GM19328 (cell line): ENCODE measurements at regions not wholly inside any gene's neighbourhood (a gene's known extent, or its start where the extent isn't known, plus 50 kb on each side); places are given as distances from the start of the nearest gene placed in this dataset.

Source experiments
- ATAC-seq: cut with Tn5 transposase; IDR thresholded peaks from one replicate; pipeline ENCODE4 v1.9.1; 2021; ENCODE audit warnings: mild to moderate bottlenecking, moderate library complexity; ENCODE audit not compliant: unreplicated experiment

DNA sequence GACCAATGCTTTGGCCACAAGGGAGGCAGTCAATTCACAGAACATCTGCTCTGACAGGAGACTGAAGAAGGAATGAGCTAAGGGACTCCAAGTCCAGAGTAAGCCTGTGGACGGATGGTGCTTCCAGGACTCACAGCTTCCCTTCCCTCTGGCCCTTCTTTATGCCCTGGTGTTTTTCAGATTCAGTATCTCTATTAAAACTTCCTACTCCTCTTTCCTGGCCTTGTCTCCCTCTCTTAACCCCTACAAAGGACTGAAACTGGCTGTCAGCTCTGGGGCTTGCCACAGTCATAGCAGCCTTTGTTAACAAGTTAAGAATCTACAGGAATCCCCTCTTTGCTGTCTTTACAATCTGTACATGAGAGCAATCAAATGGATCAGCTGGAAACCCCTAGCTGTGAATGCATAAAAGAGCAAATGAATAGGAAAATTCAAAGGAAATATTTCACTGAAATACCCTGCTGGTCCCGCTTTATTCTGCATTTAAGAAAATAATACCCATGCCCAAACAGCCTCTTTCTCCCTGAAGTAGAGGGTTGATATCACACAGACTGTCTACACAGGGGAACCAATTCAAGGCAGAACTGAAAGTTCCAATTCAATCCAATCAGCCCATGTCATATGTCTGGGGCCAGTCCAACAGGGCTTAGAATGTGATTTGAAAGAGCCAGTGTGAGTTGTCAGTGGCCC, 192.3 kb downstream of the MZT1 start:
- no peak for ATAC-seq

DNA sequence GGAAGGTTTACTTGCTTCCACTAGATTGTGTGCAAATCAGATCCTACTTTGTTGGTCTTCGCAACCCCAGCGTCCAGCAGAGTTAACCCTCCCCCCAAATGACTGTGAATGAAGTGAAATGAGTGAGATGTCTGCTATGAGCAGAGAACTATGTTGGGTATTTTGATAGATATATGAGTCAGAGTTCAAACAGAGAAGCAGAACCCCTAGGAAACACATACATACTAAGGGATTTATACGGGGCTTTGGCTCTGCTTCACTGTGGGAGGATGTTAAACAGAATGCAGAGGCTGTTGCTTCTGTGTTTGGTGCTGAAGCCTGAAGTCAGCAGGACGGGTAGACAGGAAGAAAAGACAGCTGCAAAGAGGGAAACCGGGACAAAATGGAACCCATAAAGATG, 197.0 kb downstream of the MZT1 start:
- ATAC-seq: no peak

DNA sequence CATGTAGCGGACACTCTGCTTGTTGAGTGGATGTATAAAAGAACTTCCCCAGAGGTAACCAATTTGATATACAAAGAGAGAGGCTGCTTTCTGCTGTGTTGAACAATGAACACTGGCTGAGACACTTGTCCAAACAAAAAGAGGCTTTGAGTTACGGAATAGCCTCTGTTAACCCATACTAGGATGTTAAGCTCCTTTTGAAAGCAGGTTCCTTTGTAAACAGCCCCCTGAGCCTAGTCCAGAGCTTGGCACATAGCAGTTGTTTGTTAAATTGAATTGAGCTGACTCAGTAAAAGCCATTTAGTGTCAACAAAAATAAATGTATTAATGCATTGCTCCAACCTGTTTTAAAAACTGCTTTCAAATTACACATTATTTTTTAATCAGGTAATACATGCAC, 200.1 kb downstream of the MZT1 start:
- no peak for ATAC-seq

DNA sequence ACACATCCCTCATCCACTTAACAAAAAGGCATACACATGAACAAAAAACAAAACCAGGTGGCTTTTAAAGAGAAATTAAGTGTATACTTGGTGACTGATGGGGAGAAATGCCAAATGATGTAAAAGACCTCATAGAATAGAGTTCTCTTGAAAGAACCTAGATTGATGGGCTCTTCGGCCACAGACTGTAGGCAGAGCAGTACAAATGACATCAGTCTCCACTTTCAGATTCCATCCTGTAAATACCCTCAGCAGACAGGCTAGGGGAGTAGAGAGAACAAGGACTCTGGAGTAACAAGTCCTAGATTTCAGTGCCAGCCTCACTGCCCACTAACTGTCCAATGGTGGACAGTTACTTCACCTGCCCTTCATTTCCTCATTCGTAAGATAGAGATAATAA, 203.8 kb downstream of the MZT1 start:
- ATAC-seq: no peak

DNA sequence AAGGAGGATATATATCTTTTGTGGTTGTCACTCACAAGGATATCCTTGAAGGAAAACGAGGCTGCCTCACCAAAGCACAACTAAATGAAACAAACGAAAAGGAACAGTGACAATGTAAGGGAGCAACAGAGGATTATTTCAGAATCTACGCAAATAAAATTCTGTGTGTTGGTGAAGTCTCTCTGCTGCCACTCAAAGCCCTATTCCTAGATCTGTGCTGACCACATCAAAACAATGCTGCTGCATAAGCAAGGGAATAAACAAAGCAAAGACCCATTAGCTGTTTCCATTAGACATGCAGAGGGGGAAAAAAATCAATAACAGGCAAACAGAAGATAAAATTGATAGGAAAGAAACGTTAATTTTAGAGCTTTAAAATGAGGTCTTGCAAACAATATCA, 204.4 kb downstream of the MZT1 start:
- no peak for ATAC-seq

DNA sequence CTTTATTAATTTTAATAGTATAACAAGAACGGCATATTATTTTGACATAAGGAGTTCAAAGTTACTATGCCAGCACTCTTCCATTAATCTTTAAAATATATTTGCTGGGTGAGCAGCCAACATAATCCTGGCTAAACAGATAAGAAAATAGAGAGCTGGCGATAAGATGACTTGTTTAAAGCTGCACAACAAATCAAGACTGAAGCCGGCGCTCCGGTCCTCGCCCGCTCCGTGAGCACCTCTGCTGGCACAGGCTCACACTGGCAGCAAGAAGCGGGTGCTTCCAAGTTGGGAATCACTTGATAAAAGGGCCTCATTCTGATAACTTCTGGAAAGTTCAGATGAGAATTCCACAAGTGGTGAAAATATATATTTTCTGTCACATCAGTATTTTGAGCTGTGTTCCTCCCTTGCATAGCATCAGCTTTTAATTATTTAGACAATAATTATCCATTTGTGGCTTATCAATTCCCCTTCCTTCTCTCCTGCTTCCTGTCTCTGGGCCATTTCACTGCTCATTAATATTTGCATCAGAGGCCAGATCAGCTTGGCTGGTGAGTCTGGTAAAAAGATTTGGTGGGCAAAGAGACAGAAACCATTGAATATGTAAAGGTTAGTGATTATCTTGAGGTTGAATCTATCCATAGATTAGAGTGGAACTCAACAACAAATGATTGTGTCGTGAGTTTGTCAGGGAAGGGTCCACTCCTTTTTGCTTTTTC, 205.3 kb downstream of the MZT1 start:
- ATAC-seq: no peak

DNA sequence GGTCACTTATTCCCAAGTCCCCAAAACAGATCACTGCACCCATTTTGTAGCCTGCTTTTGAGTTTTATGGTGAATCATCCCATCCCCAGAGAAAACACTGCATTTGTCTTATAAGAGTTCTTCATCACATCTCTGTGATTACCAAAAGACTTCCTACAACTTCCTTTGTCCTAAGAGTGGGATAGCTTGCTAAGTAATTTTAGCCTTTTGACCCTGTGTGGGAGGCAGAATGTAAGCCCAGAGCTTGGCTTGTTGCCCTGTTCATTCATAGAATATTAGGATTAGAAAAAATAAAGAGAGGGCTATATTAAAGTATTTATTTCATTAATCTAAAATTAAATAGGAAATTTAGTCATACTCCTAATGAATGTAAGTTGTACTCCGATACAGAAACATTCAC, 213.3 kb downstream of the MZT1 start:
- ATAC-seq: no peak

DNA sequence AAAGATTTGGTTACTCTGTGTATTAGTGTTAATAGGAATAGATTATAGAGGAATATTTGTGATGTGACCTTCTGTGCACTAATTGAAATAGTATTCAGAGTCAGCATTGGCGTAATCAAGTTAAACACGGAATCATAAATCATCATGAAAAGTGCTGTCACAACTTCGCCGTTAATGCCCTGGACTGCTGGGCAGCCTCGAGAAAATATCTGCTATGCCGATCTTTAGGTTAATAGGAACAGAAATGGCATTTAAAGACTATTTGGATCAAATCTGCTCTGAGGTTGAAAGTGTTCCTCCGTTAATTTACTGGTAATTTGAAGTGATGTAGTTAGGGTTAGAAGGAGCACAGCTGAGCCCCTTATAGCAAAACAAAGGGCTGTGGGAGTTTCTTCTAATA, 219.0 kb downstream of the MZT1 start:
- ATAC-seq: no peak

DNA sequence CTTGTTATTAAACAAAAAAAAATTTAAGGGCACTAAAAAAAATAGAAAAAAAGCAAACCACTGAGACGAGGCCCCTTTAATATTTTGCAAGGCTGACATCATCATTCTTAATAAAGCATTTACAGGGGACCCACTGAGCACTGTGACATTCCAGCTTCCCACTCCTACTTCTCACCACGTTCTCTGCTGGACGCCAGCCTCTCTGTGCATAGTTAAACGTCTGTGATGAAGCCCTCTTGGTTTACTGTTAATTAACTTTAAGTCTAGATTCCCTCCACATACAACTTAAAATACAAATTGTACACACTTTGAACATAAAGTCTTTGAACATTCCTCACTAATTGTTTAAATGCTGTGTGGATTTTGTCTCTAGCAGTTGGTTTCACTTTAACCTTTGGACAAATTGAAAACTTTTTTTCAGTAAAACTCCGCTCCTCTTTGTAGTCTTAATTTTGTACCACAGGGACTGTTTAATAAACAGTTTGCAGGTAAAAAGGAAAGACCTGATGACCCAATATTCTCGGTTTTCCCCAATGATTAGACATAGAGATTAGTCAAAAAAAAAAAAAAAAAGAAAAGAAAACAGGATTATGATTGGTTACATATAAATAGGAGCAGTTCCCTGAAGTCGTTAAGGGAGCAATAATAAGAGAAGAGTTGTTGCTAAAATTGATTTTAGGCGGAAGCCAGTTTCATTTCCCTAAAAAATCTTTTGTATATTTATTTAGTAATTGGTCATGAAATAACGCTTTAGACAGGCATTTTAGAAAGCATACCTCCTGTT, 219.8 kb downstream of the MZT1 start:
- ATAC-seq: no peak

DNA sequence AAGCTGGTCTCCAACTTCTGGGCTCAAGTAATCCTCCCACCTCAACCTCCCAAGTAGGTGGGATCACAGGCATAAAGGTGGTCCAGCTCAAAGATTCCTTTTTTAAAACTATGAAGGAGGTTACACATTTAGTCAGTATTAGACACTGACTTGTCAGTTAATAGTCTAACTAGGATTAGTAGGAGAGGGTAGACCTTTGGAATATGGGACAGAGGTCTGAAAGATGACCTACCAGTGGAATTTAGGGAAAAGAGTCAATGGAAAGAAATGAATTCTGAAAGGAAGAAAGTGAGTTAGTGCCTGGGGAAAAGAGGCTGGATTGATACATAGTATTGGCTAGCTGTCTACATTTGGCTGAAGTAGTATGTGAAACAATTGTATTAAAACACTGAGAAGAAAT, 220.7 kb downstream of the MZT1 start:
- ATAC-seq: no peak

DNA sequence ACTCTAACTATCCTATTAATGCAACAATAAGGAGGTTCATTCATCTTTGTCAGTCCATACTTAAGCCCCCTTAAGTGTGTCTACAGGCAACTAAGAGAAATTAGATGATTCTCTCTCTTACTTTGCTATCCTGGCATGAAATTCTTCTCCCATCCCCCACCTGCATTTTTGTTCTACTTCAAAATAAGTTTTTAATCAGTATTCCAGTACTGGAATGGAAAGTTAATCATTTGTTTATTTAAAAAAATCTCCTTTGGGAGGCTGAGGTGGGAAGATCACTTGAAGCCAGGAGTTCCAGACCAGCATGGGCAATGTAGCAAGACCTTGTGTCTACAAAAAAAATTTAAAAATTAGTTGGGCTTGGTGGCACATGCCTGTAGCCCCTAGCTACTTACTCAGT, 222.1 kb downstream of the MZT1 start:
- no peak for ATAC-seq

DNA sequence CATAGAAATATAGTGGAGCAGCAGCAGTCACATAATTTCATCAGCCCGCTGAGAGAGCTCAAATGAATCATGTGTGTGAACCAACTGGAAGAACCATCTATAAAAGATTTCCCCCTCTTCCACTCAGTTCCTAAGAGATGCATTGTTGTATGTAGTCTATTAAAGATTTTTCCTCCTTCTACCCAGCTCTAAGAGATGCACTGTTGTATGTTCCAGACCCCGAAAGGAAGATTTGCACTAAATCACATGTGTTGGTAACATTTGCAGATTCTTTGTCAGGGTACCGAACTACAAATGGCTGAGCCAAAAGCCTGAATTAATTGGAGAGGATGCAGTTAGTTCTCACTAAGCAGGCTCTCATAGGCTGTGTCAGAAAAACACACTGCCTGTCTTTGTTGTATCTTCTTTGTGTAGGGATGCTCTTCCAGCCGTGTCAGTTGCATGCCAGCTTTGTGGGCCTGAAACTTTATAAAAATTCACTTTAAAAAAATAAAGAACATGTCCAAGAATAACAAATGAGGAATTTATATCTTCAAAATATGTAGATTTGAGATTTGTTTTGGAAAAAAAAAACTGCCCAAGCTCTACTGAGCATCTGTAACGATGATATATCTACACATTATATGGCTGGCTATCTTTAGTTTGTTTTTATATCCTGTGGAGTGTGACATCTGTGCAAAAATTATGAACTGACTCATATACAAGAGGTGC, 223.1 kb downstream of the MZT1 start:
- ATAC-seq: no peak

DNA sequence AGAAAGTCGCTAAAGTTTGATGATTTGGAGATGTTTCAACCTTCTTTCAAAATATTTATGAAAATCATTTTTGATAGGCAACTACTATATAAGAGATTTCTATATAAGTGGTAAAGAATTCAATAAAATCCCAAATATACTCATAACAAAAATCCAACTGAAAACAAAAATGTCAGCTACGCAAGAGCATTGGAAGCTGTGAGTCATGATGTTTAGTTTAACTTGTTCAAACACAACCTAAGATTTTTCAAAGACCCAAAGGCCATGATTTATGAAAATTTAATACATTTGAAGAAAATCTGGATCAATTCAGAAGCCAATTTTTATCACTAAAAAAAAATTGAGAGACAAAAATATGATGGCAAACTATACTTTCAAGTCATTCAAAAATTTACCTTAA, 226.6 kb downstream of the MZT1 start:
- no peak for ATAC-seq

DNA sequence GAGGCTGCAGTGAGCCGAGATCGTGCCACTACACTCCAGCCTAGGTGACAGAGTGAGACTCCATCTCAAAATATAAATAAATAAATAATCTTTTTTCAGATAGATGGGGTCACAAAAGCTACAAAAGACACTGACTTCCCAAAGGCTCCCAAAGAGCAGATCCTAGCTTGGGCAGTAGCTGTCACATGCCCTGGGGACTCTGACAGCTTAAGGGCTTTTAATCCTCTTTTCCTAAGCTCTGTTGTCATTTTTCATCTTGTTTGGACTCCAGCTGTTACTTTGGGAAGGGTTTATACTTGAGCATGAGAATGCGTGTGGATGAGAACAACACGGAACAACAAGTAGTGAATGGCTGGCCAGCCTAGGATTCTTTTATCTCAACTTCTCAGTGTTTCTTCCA, 231.7 kb downstream of the MZT1 start:
- ATAC-seq: no peak

DNA sequence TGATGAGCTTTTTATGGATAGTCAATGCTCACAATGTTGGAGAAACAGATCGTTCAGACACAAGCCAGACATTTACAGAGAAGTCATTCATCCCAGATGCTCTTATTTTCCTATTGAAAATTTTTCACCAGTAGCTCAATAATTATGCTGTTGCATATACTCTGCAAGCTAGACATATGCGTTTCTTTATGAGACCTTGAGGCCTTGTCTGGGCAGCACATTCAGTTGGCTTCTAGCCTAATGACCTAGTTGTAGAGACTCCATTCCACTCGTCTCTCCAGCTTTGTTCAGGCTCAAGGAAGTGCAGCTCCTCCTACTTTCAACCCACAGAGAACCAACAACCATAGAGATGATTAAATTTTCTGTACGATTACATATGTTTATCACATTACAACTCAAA, 237.7 kb downstream of the MZT1 start:
- ATAC-seq: no peak

DNA sequence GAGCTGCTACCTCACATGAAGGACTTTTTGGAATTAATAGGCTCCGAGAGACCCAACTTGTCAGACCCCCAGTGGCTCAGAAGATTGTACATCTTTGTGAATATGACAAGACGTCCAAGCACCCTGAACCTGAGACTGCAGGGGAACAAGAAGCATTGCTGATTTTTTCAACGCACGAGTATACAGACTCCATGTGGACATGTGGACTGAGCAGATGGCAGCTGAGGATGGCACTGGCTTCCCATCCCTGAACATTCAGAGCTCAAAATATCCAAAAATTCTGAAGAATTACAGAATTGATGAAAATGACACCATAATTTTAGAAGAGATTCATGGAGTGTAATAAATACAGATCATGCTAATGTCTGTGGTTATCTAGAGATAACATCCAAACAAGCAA, 254.1 kb downstream of the MZT1 start:
- ATAC-seq: no peak

DNA sequence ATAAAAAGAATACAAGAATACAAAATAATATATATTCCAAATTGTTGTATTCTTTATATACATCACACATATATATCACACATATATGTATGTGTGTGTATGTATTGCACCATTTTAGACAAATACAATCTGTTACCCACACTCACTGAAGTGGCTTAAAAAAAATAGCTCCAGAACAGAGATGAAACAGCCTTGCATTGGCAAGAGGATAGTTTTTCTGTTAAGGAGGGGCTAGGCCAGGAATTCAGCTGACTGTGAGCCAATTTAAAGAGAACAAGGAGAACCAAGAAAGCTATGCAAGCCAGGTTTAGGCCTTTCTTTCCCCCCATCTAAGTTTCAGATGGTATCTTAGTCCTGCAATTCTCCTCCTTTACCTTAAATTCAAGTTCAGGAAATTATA, 257.5 kb downstream of the MZT1 start:
- ATAC-seq: no peak

DNA sequence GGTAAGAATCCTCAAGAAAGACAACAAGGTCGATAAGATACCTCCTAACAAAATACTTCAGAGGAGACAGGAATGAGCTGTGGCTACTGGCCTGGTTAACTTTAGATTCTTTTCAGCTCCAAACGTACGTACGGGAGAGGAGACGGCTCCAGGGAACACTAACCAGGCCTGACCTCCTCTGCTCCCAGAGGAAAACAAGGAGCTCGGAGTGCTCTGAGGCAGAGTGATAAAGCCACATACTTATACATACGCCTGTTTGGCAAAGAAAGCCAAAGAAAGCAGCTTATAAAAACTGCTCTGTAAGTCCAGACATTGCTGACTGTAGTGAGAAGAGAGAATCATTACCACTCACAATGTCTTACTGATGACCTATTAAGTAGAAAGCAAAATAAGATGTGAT, 263.9 kb downstream of the MZT1 start:
- ATAC-seq: no peak

DNA sequence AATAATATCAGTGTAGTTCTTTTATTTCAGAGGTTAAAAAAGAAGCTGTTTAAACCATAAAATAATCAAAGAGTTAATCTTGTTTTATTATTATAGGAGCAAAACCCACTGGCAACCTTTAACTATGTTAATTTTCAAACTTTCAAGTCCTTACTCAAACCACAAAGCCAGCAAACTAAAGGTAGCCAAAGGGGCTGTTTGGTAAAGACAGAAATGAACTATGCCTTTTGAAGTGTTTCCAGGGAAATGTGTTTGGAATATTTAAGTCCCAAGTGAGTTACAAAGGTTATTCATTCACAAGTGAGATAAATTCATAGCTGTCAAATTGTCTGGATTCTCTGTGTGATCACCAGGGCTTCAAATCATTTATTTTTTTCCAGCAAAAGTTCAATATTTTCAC, 264.7 kb downstream of the MZT1 start:
- ATAC-seq: no peak

DNA sequence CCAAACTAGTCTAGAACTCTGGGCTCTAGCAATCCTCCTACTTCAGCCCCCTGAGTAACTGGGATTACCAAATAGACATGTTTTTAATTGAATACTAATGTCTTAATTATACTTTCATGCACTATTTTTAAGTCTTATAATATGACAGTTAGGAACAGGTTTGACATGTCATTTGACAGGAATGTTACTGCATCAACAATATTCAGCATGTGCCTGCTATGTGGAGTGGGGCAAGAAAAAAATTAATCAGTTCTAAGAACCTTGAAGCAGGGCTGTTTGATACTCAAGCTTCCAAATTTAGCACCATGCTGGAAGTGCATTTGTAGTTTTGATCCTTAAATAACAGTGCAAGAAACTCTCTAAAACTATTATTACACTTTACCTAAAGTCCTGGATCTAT, 265.3 kb downstream of the MZT1 start:
- no peak for ATAC-seq

DNA sequence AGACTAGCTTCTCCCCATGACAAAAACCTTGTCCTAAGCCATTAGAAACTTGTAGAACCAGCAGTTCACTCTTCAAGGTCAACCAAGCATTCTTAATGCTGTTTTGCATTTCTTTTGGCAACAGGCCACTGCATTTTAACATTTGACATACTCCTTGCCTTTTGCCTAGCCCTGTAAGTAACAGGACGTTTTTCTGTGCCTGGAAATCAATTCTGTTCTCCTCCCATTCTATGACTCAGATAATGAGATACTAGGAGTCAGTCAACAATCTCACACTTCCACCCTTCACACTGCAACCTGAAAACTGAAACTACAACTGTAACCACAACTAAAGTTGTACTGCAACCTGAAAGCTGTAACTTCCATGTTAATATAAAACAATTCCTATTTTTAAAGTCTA, 268.7 kb downstream of the MZT1 start:
- ATAC-seq: no peak

DNA sequence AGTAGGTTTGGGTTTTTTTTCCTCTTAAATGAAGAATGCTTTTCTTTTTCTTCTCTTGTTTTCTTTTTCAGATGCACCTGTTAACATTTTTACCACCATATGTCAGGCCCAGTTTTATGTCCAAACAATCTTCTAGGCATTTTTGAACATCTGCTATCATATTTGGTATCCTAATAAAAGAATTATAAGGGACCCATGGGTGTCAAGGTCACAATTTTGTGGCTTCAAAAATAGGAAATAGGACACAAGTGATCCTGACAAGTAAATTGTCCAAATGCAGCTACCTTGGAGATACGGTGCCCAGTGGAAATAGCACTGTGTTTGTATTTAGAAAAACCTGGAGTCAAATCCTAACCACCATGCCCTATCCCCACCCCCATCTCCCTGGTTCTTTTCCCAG, 270.3 kb downstream of the MZT1 start:
- no peak for ATAC-seq
